Fibroblast of mammary gland (primary cell): ENCODE measurements at regions not wholly inside any gene's neighbourhood (a gene's known extent, or its start where the extent isn't known, plus 50 kb on each side); places are given as distances from the start of the nearest gene placed in this dataset.

ENCODE experiments used
- DNase-seq: peaks from one replicate; pipeline ENCODE4 v3.0.0-alpha.2; 2010; ENCODE audit warnings: low read depth
- H3K4me3 ChIP-seq: 2 replicates; pipeline ENCODE4 v1.5.1; 2011; ENCODE audit warnings: low read depth, mild to moderate bottlenecking, low read length, moderate library complexity; ENCODE audit not compliant: control insufficient read depth
- TF ChIP-seq, protein P1 (sequence below): conservative IDR thresholded peaks from 2 replicates; pipeline ENCODE4 v1.5.1; 2011; ENCODE audit warnings: low read depth, low read length, inconsistent platforms; ENCODE audit not compliant: control insufficient read depth, insufficient read depth

DNA sequence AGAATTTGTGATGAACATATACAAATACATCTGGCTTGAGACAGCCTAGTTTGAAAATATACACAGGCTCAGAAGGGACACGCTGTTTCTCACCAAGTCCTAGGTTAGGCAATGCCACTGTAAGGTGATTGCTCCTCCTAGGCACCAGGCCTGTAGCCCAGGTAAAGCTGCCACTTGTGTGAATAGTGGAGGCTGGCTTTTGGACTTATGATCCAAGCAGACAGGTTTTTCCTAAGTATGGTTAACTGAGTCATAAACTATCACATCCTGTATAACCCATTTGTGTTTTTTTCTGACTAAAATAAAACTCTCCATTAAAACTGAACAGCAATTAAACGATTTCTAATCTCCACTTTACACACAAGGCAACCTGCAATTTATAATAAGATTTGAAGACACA lies 81.0 kb downstream of the SEMA4F start:
- TF ChIP-seq, protein P1, sequence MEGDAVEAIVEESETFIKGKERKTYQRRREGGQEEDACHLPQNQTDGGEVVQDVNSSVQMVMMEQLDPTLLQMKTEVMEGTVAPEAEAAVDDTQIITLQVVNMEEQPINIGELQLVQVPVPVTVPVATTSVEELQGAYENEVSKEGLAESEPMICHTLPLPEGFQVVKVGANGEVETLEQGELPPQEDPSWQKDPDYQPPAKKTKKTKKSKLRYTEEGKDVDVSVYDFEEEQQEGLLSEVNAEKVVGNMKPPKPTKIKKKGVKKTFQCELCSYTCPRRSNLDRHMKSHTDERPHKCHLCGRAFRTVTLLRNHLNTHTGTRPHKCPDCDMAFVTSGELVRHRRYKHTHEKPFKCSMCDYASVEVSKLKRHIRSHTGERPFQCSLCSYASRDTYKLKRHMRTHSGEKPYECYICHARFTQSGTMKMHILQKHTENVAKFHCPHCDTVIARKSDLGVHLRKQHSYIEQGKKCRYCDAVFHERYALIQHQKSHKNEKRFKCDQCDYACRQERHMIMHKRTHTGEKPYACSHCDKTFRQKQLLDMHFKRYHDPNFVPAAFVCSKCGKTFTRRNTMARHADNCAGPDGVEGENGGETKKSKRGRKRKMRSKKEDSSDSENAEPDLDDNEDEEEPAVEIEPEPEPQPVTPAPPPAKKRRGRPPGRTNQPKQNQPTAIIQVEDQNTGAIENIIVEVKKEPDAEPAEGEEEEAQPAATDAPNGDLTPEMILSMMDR: no peak
- no peak overlapping the region for H3K4me3 ChIP-seq
- peak; percentile 10 for DNase-seq

DNA sequence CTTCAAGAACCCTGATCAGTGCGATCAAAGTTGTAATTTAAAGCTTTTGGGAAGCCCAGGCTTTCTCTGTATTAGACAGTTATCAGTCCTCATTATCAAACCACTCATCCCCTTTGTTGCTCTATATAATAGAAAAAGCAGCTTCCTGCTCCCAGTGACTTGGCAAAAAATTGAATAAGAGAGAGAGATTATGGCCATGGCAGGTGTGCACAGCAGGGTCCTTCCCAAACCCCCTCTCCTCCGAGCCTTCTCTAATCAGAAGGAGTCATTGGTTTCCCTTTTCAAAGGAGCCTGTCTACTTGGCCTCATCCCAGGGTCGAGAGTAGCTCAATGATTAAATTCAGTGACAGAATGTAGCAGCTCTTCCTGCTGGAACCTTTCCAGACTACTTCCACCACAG lies 81.5 kb downstream of the SEMA4F start:
- TF ChIP-seq, protein P1: no peak
- no peak for DNase-seq
- no peak overlapping the region for H3K4me3 ChIP-seq

DNA sequence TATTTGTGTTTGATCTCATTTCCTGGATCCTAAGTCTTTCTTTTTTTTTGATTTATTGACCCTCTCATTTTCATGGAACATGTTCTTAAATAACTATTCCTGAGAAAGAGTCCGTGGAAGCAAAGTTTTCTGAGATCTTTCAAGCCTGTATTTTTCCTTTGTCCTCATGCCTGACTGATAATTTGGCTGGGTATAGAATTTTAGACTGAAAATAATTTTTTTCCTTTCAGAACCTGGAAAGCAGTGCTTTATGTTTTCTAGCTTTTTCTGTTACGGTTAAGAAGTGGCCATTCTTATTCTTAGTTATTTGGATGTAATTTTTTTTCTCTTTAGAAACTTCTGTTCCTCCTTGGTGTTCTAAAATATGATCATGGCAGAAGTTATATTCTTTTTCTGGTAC lies 82.5 kb downstream of the SEMA4F start:
- TF ChIP-seq, protein P1: no peak
- H3K4me3 ChIP-seq: no peak overlapping the region
- no peak for DNase-seq

DNA sequence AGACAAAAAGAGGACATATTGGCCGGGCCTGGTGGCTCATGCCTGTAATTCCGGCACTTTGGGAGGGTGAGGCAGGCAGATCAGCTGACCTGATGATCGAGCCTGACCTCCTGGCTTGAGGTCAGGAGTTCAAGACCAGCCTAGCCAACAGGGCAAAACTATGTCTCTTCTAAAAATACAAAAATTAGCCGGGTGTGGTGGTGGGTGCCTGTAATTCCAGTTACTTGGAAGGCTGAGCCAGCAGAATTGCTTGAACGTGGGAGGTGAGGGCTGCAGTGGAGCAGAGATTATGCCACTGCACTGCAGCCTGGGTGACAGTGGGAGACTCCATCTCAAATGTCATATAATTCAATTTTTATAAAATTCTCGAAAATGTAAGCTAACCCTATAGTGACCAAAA lies 84.5 kb downstream of the SEMA4F start:
- TF ChIP-seq, protein P1: no peak
- no peak overlapping the region for H3K4me3 ChIP-seq
- no peak for DNase-seq

DNA sequence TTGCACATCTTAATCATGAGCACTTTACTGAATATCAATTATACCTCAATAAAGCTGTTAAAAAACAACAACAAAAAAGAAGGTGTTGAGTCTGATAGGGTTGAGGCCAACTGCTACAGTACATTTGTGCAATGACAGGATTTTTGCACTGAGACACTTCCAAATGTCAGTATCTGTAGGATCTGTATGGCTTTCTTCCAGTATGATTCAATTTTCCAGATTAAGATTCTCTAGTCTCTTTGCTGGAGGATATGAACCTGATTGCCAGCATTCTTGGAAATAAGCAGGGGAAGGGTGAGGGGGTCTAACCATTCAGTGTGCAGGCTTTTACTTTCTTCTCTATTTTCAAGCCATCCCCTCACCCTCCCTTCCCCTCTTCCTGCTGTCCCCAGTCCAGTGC lies 85.1 kb downstream of the SEMA4F start:
- TF ChIP-seq, protein P1: no peak
- H3K4me3 ChIP-seq: no peak overlapping the region

DNA sequence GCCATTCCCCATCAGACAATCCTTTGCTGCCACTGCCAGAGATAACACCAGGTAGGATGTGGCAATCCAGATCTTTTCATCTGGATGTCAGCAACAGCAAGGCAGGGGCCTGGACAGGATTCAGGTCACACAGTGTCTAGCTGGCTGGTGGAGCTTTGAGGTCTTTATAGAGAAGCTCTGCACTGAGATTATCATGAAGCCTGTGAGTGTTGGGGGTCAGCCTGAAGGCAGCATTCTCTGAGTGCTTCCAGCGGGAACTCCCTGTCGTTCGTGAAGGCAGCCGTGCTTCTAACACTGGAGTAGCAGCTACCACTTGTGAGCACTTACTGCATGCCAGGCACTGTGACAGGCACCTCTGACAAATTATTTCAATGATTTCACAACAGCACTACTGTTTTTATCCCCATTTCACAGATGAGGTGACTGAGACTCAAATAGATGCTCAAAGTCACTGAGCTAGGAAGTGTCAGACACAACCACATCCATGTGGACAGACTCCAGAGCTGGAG lies 85.7 kb downstream of the SEMA4F start:
- TF ChIP-seq, protein P1: no peak
- no peak overlapping the region for H3K4me3 ChIP-seq
- no peak for DNase-seq

More for the DNA sequence above, 85.1 kb downstream of the SEMA4F start:
- no peak for DNase-seq

DNA sequence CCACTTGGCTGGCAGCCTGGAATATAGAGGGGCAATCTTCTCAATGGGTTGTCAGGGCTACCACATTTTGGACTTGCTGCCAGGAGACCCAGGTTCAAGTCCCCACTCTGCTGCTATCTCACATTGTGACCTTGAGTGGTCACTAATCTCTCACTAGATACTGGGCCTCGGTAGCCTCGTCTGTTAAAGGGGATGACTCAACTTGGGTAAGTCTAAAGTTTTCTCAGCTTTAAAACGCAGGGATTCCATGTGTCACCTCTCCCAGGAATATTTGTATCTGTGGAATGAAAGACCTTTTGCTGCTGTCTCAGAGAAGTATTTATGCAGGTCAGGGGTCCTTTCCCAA lies 86.3 kb downstream of the SEMA4F start:
- TF ChIP-seq, protein P1: no peak
- DNase-seq: no peak
- no peak overlapping the region for H3K4me3 ChIP-seq
